GM18499 (cell line): ENCODE measurements at regions not wholly inside any gene's neighbourhood (a gene's known extent, or its start where the extent isn't known, plus 50 kb on each side); places are given as distances from the start of the nearest gene placed in this dataset.
"Not testable (repeated sequence)": the region's sequence is repeated elsewhere in the genome, so short reads cannot be mapped to it uniquely, and the experiment has no call there.

Experiments used
- ATAC-seq: cut with Tn5 transposase; IDR thresholded peaks from one replicate; pipeline ENCODE4 v1.9.1; 2021; ENCODE audit warnings: moderate number of reproducible peaks; ENCODE audit not compliant: insufficient read depth, unreplicated experiment

GRCh38 chr15:30755036-30755687 lies 129.2 kb downstream of the ARHGAP11B start:
- ATAC-seq, result not testable (repeated sequence)

- not testable (repeated sequence) for ATAC-seq
Observed at GRCh38 chr15:30760633-30761032, 134.7 kb downstream of the ARHGAP11B start.

- ATAC-seq, result not testable (repeated sequence)
Observed at GRCh38 chr15:30761365-30761764, 135.4 kb downstream of the ARHGAP11B start.

GRCh38 chr15:30769390-30770124 lies 134.2 kb upstream of the FAN1 start:
- ATAC-seq, result not testable (repeated sequence)

GRCh38 chr15:30770759-30771158 lies 133.0 kb upstream of the FAN1 start:
- ATAC-seq, result no peak

GRCh38 chr15:30783019-30783418 lies 120.7 kb upstream of the FAN1 start:
- ATAC-seq, result no peak

- no peak for ATAC-seq
Observed at GRCh38 chr15:30788595-30788994, 115.1 kb upstream of the FAN1 start.

- no peak for ATAC-seq
Observed at GRCh38 chr15:30791239-30792175, 112.2 kb upstream of the FAN1 start.

GRCh38 chr15:30792843-30793242 lies 110.9 kb upstream of the FAN1 start:
- ATAC-seq, result not testable (repeated sequence)

- no peak for ATAC-seq
Observed at GRCh38 chr15:30794388-30794787, 109.3 kb upstream of the FAN1 start.

GRCh38 chr15:30799565-30799964 lies 104.2 kb upstream of the FAN1 start:
- not testable (repeated sequence) for ATAC-seq

- not testable (repeated sequence) for ATAC-seq
Observed at GRCh38 chr15:30801140-30801895, 102.4 kb upstream of the FAN1 start.

GRCh38 chr15:30802001-30802400 lies 101.7 kb upstream of the FAN1 start:
- not testable (repeated sequence) for ATAC-seq

GRCh38 chr15:30803703-30804102 lies 100.0 kb upstream of the FAN1 start:
- ATAC-seq, result not testable (repeated sequence)

GRCh38 chr15:30816430-30816829 lies 87.3 kb upstream of the FAN1 start:
- no peak for ATAC-seq

GRCh38 chr15:30823068-30823813 lies 80.5 kb upstream of the FAN1 start:
- ATAC-seq, result not testable (repeated sequence)

- no peak for ATAC-seq
Observed at GRCh38 chr15:30824518-30825195, 79.1 kb upstream of the FAN1 start.

GRCh38 chr15:30827625-30828303 lies 76.0 kb upstream of the FAN1 start:
- no peak for ATAC-seq
